ENCODE measurements at regions not wholly inside any gene's neighbourhood (a gene's known extent, or its start where the extent isn't known, plus 50 kb on each side); places are given as distances from the start of the nearest gene placed in this dataset.

GRCh38 chr20:48178633-48179032, 393.4 kb upstream of the SULF2 start:
- DNase-seq (ENCODE audit: low spot score): no peak

GRCh38 chr20:48177058-48177457, 391.8 kb upstream of the SULF2 start:
- no peak for DNase-seq (ENCODE audit: low spot score)

- no peak for DNase-seq (ENCODE audit: low spot score)
These were observed 390.9 kb upstream of the SULF2 start for GRCh38 chr20:48176139-48176538.

- no peak for DNase-seq (ENCODE audit: low spot score)
These were observed 390.0 kb upstream of the SULF2 start for GRCh38 chr20:48175261-48175660.

GRCh38 chr20:48172357-48172702, 387.0 kb upstream of the SULF2 start:
- DNase-seq (ENCODE audit: low spot score): no peak

- DNase-seq (ENCODE audit: low spot score): no peak
These were observed 386.5 kb upstream of the SULF2 start for GRCh38 chr20:48171626-48172356.

- no peak for DNase-seq (ENCODE audit: low spot score)
These were observed 385.8 kb upstream of the SULF2 start for GRCh38 chr20:48171071-48171470.

GRCh38 chr20:48170625-48171024, 385.3 kb upstream of the SULF2 start:
- DNase-seq (ENCODE audit: low spot score): no peak

GRCh38 chr20:48169650-48170225, 384.5 kb upstream of the SULF2 start:
- no peak for DNase-seq (ENCODE audit: low spot score)

GRCh38 chr20:48166082-48166835, 381.0 kb upstream of the SULF2 start:
- DNase-seq (ENCODE audit: low spot score): no peak

GRCh38 chr20:48165401-48165685, 380.1 kb upstream of the SULF2 start:
- no peak for DNase-seq (ENCODE audit: low spot score)

- DNase-seq (ENCODE audit: low spot score): no peak
These were observed 379.5 kb upstream of the SULF2 start for GRCh38 chr20:48164566-48165400.

- DNase-seq (ENCODE audit: low spot score): no peak
These were observed 378.8 kb upstream of the SULF2 start for GRCh38 chr20:48164034-48164433.

- no peak for DNase-seq (ENCODE audit: low spot score)
These were observed 378.2 kb upstream of the SULF2 start for GRCh38 chr20:48163505-48163904.

- no peak for DNase-seq (ENCODE audit: low spot score)
These were observed 377.3 kb upstream of the SULF2 start for GRCh38 chr20:48162621-48163020.

- no peak for DNase-seq (ENCODE audit: low spot score)
These were observed 374.1 kb upstream of the SULF2 start for GRCh38 chr20:48159145-48160008.

GRCh38 chr20:48158014-48158413, 372.7 kb upstream of the SULF2 start:
- DNase-seq (ENCODE audit: low spot score): no peak

- no peak for DNase-seq (ENCODE audit: low spot score)
These were observed 371.8 kb upstream of the SULF2 start for GRCh38 chr20:48156951-48157700.

- DNase-seq (ENCODE audit: low spot score): no peak
These were observed 371.2 kb upstream of the SULF2 start for GRCh38 chr20:48156521-48156920.

GRCh38 chr20:48155268-48155667, 370.0 kb upstream of the SULF2 start:
- no peak for DNase-seq (ENCODE audit: low spot score)

All from NAMALWA (cell line).